MM.1S (cell line): ENCODE measurements at regions not wholly inside any gene's neighbourhood (a gene's known extent, or its start where the extent isn't known, plus 50 kb on each side); places are given as distances from the start of the nearest gene placed in this dataset.
"Not testable (repeated sequence)": the region's sequence is repeated elsewhere in the genome, so short reads cannot be mapped to it uniquely, and the experiment has no call there.

Source experiments
- DNase-seq: peaks from one replicate; pipeline ENCODE4 v3.0.0-alpha.2; 2015
- H2AFZ ChIP-seq: fragments of 300-600 bp; sonication (generic); 2 replicates; pipeline ENCODE4 v1.6.0; 2016; ENCODE audit warnings: antibody characterized with exemption, low read length
- H3F3A ChIP-seq: fragments of 300-600 bp; sonication (generic); 2 replicates; pipeline ENCODE4 v1.6.1; 2016; ENCODE audit warnings: mild to moderate bottlenecking, antibody characterized with exemption, low read length, moderate library complexity, mixed read lengths; ENCODE audit not compliant: insufficient read depth
- H3K27ac ChIP-seq: fragments of 300-600 bp; sonication (generic); 2 replicates; pipeline ENCODE4 v1.5.1; 2016; ENCODE audit warnings: mild to moderate bottlenecking, low read length
- H3K27me3 ChIP-seq: fragments of 300-600 bp; sonication (generic); replicated peaks from 2 replicates; pipeline ENCODE4 v1.6.0; 2016; ENCODE audit warnings: low read length; ENCODE audit not compliant: insufficient read depth
- H3K36me3 ChIP-seq: fragments of 300-600 bp; sonication (generic); replicated peaks from 2 replicates; pipeline ENCODE4 v1.6.1; 2016; ENCODE audit warnings: mild to moderate bottlenecking, low read length, mixed read lengths; ENCODE audit not compliant: insufficient read depth
- H3K4me1 ChIP-seq: fragments of 300-600 bp; sonication (generic); 2 replicates; pipeline ENCODE4 v1.6.1; 2016; ENCODE audit warnings: low read length, mixed read lengths
- H3K4me2 ChIP-seq: fragments of 300-600 bp; sonication (generic); 2 replicates; pipeline ENCODE4 v1.6.0; 2016; ENCODE audit warnings: low read depth, low read length
- H3K4me3 ChIP-seq: fragments of 300-600 bp; sonication (generic); 2 replicates; pipeline ENCODE4 v1.5.1; 2016; ENCODE audit warnings: low read length, mixed read lengths
- H3K79me2 ChIP-seq: fragments of 300-600 bp; sonication (generic); 2 replicates; pipeline ENCODE4 v1.6.1; 2016; ENCODE audit warnings: mixed run types, low read length, mixed read lengths
- H3K9ac ChIP-seq: fragments of 300-600 bp; sonication (generic); 2 replicates; pipeline ENCODE4 v1.6.1; 2016; ENCODE audit warnings: low read length, mixed read lengths
- H3K9me2 ChIP-seq: fragments of 300-600 bp; sonication (generic); replicated peaks from 2 replicates; pipeline ENCODE4 v1.6.1; 2016; ENCODE audit warnings: mild to moderate bottlenecking, low read length, mixed read lengths; ENCODE audit not compliant: insufficient read depth
- H3K9me3 ChIP-seq: fragments of 300-600 bp; sonication (generic); replicated peaks from 2 replicates; pipeline ENCODE4 v1.6.1; 2016; ENCODE audit warnings: mild to moderate bottlenecking, low read length, mixed read lengths; ENCODE audit not compliant: insufficient read depth
- H4K20me1 ChIP-seq: fragments of 300-600 bp; sonication (generic); 2 replicates; pipeline ENCODE4 v1.6.1; 2016; ENCODE audit warnings: mild to moderate bottlenecking, low read length, moderate library complexity, mixed read lengths; ENCODE audit not compliant: insufficient read depth
- CTCF ChIP-seq: fragments of 300-600 bp; sonication (generic); IDR thresholded peaks from 2 replicates; pipeline ENCODE4 v1.5.1; 2016; ENCODE audit warnings: antibody characterized with exemption, low read length, mixed read lengths
- EZH2 ChIP-seq: fragments of 300-600 bp; sonication (generic); optimal IDR thresholded peaks from 2 replicates; pipeline ENCODE3; 2017; ENCODE audit warnings: low read depth, mild to moderate bottlenecking, antibody characterized with exemption, low read length, mixed read lengths
- EZH2phosphoT487 ChIP-seq: fragments of 300-600 bp; sonication (generic); IDR thresholded peaks from 2 replicates; pipeline ENCODE4 v1.6.1; 2018; ENCODE audit warnings: antibody characterized with exemption, low read length

GRCh38 chr5:89309268-89309667, 426.3 kb upstream of the MEF2C start:
- DNase-seq: no peak
- TF ChIP-seq CTCF (no peak), EZH2 (no peak), EZH2phosphoT487 (no peak)
- Histone ChIP-seq H3K79me2 (0 out of 2 replicates have a peak, but pooled peaks cover 3% of the 10 kb centered on the region), H3F3A (peaks cover 30% of the 10 kb centered on the region), H3K9me2 (no peaks in the 10 kb centered on the region), H3K4me2 (peak overlapping the region; percentile 44), H3K27ac (peak overlapping the region; percentile 56; the same call in 1 of the 2 replicates), H4K20me1 (no peaks in the 10 kb centered on the region), H3K4me1 (peaks cover 51% of the 10 kb centered on the region), H3K9me3 (no peaks in the 10 kb centered on the region), H3K9ac (no peak overlapping the region), H3K27me3 (no peaks in the 10 kb centered on the region), H3K36me3 (no peaks in the 10 kb centered on the region), H3K4me3 (no peak overlapping the region), H2AFZ (no peak overlapping the region)

- no peaks in the 10 kb centered on the region for H3K27me3 ChIP-seq
- H3F3A ChIP-seq: peaks cover 29% of the 10 kb centered on the region
- H3K27ac ChIP-seq: peak overlapping the region; percentile 56
- DNase-seq: peak; percentile 51
- H3K79me2 ChIP-seq: 0 out of 2 replicates have a peak, but pooled peaks cover 3% of the 10 kb centered on the region
- no peaks in the 10 kb centered on the region for H4K20me1 ChIP-seq
- TF ChIP-seq EZH2phosphoT487 (no peak), CTCF (no peak), EZH2 (no peak)
- H3K4me2 ChIP-seq: peak overlapping the region; percentile 44
- H3K9ac ChIP-seq: no peak overlapping the region
- no peaks in the 10 kb centered on the region for H3K9me2 ChIP-seq
- H3K36me3 ChIP-seq: no peaks in the 10 kb centered on the region
- no peak overlapping the region for H3K4me3 ChIP-seq
- peaks cover 49% of the 10 kb centered on the region for H3K4me1 ChIP-seq
- no peaks in the 10 kb centered on the region for H3K9me3 ChIP-seq
- peak overlapping the region; percentile 46; the same call in 1 of the 2 replicates for H2AFZ ChIP-seq
Observed at GRCh38 chr5:89308606-89309040, 425.6 kb upstream of the MEF2C start.

GRCh38 chr5:89307972-89308371, 425.0 kb upstream of the MEF2C start:
- H3K79me2 ChIP-seq: 0 out of 2 replicates have a peak, but pooled peaks cover 3% of the 10 kb centered on the region
- no peak for DNase-seq
- no peak overlapping the region for H3K27ac ChIP-seq
- no peaks in the 10 kb centered on the region for H3K9me3 ChIP-seq
- no peak overlapping the region for H3K9ac ChIP-seq
- no peak overlapping the region for H3K4me3 ChIP-seq
- no peaks in the 10 kb centered on the region for H3K9me2 ChIP-seq
- TF ChIP-seq EZH2phosphoT487: no peak
- TF ChIP-seq EZH2: no peak
- no peak for TF ChIP-seq CTCF
- H3K4me1 ChIP-seq: peaks cover 44% of the 10 kb centered on the region
- no peaks in the 10 kb centered on the region for H3K36me3 ChIP-seq
- H3K4me2 ChIP-seq: no peak overlapping the region
- H3F3A ChIP-seq: peaks cover 29% of the 10 kb centered on the region
- H2AFZ ChIP-seq: no peak overlapping the region
- no peaks in the 10 kb centered on the region for H4K20me1 ChIP-seq
- H3K27me3 ChIP-seq: no peaks in the 10 kb centered on the region

GRCh38 chr5:89307141-89307540, 424.2 kb upstream of the MEF2C start:
- peaks cover 44% of the 10 kb centered on the region for H3K4me1 ChIP-seq
- H3K9me2 ChIP-seq, DNase-seq, H3K79me2 ChIP-seq, H3K9me3 ChIP-seq, H3K9ac ChIP-seq, H3K4me2 ChIP-seq, H3K4me3 ChIP-seq, H4K20me1 ChIP-seq, H3K27me3 ChIP-seq, H3K36me3 ChIP-seq, H3K27ac ChIP-seq, H2AFZ ChIP-seq: not testable (repeated sequence)
- peaks cover 29% of the 10 kb centered on the region for H3F3A ChIP-seq
